Central memory CD4-positive, alpha-beta T cell (primary cell): ENCODE measurements at regions not wholly inside any gene's neighbourhood (a gene's known extent, or its start where the extent isn't known, plus 50 kb on each side); places are given as distances from the start of the nearest gene placed in this dataset.
"Not testable (repeated sequence)": the region's sequence is repeated elsewhere in the genome, so short reads cannot be mapped to it uniquely, and the experiment has no call there.

ENCODE experiments used
- DNase-seq: peaks from one replicate; pipeline ENCODE4 v3.0.0; 2022

GRCh38 chr18:4527826-4528225 lies 72.7 kb upstream of the DLGAP1 start:
- DNase-seq: not testable (repeated sequence)

GRCh38 chr18:4524096-4524495 lies 69.0 kb upstream of the DLGAP1 start:
- no peak for DNase-seq

DNA sequence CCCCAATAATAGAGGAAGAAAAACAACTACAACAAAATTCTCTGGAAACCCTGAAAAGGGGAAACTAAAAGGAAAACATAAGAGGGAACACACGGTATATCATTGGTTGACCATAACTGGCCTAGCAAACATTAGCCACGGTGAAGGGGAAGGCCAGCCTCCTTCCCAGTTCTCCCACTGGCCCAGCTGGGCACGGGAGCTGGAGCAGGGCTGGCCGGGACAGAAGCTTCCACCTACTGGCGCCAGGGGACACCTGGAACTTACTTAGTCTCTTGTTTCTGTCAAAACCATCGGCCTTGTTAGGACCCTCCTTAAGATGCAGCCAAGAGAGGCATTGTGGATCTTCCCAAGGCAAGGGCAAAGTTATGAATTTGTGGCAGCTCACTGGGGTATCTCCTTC lies 56.1 kb upstream of the DLGAP1 start:
- DNase-seq: no peak

GRCh38 chr18:4510711-4511110 lies 55.6 kb upstream of the DLGAP1 start:
- no peak for DNase-seq

DNA sequence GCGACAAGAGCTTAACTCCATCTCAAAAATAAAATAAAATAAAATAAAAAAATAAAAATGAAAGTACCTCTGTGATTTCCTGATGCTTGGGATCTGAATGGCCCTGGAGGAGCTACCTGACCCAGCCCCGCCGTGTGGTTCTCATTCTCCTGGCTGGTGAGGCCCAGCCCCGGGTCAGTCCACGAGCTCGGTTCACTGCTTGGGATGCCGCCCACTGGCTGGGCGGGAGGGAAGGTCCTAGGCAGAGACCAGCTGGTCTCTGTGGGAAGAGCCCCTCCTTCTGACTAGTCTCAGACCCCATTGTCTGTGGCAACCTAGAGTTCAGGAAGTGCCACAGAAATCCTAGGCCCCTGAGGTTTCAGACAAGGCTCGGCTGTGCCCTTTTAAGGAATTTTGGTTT lies 55.1 kb upstream of the DLGAP1 start:
- no peak for DNase-seq
